K562 (cell line): ENCODE measurements at regions not wholly inside any gene's neighbourhood (a gene's known extent, or its start where the extent isn't known, plus 50 kb on each side); places are given as distances from the start of the nearest gene placed in this dataset.

Experiments
- MYBL2 ChIP-seq, 2 experiments: fragments of 450-650 bp in 1 of 2; sonication (generic) in 1 of 2; formaldehyde crosslinking in 1 of 2; IDR thresholded peaks; 2 replicates each; pipeline versions ENCODE4 v1.6.1 to v1.8.1; 2017 to 2022; ENCODE audit warnings: borderline replicate concordance in 1 of 2, inconsistent platforms in 1 of 2, low read depth in 1 of 2, mild to moderate bottlenecking in 1 of 2, missing genetic modification reagents in 1 of 2, moderate library complexity in 1 of 2
- NR3C1 ChIP-seq: sonication (generic); formaldehyde crosslinking; IDR thresholded peaks from 2 replicates; pipeline ENCODE4 v1.8.1; 2022; ENCODE audit warnings: missing genetic modification reagents
- ZFX ChIP-seq: sonication (generic); formaldehyde crosslinking; IDR thresholded peaks from 2 replicates; pipeline ENCODE4 v1.8.0; 2022; ENCODE audit warnings: mild to moderate bottlenecking, missing genetic modification reagents, moderate library complexity
- ZZZ3 ChIP-seq: fragments of 450-650 bp; IDR thresholded peaks from 2 replicates; pipeline ENCODE4 v1.6.1; 2016; ENCODE audit warnings: antibody characterized with exemption, mild to moderate bottlenecking, moderate library complexity

DNA sequence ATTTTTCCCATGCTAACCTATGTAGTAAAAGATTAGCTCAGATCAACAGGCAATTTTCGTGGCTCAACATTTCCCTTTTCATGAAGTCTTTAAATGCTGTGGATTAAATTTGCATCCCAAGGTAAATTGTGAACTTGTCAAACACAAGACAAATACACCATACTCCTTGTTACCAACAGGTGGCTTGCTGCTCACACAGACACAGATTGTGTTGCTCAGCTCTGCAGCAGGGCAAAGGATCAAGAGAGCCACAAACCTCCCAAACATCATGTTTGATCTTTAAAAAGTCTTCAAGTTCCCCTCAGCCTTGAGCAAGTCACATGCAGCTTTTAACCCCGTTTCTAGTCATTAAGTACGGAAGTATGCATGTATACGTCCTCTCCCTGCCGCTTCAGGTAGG lies 119.6 kb upstream of the CNTNAP4 start:
- TF ChIP-seq MYBL2 (IDR thresholded peaks at IDR 0.05; ENCODE audit: low read depth) (no peak), MYBL2 (CRISPR knock-in tag; IDR thresholded peaks at IDR 0.05; ENCODE audit: borderline replicate concordance) (no peak), ZFX (CRISPR knock-in tag) (no peak), NR3C1 (no peak), ZZZ3 (no peak)
